GM20000 (cell line): ENCODE measurements at regions not wholly inside any gene's neighbourhood (a gene's known extent, or its start where the extent isn't known, plus 50 kb on each side); places are given as distances from the start of the nearest gene placed in this dataset.
"Not testable (repeated sequence)": the region's sequence is repeated elsewhere in the genome, so short reads cannot be mapped to it uniquely, and the experiment has no call there.

ENCODE experiments used
- DNase-seq: peaks from one replicate; pipeline ENCODE4 v3.0.0; 2012; ENCODE audit warnings: low spot score
- TF ChIP-seq, protein P1 (sequence below): IDR thresholded peaks from 2 replicates; pipeline ENCODE4 v1.5.1; 2012; ENCODE audit warnings: mild to moderate bottlenecking, control low read depth; ENCODE audit errors: extremely low read depth, missing control alignments

DNA sequence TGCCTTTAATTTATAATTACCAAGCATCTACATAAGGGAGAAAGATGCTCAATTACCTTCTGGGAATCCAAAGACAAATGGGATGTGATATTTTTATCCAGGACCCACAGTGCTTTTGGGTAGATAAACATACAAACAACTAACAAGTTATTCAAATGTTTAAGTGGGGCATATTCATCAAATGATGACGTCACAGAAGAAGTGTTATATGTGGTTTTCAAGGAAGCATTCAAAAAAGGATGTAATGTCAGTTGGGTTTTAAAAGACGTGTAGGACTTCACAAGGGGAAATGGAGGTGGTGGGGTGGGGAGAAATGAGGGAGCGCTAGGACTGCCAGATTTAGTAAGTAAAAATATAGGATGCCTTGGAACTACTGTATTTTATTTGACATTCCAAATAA lies 915.9 kb downstream of the KCNA4 start:
- TF ChIP-seq, protein P1, sequence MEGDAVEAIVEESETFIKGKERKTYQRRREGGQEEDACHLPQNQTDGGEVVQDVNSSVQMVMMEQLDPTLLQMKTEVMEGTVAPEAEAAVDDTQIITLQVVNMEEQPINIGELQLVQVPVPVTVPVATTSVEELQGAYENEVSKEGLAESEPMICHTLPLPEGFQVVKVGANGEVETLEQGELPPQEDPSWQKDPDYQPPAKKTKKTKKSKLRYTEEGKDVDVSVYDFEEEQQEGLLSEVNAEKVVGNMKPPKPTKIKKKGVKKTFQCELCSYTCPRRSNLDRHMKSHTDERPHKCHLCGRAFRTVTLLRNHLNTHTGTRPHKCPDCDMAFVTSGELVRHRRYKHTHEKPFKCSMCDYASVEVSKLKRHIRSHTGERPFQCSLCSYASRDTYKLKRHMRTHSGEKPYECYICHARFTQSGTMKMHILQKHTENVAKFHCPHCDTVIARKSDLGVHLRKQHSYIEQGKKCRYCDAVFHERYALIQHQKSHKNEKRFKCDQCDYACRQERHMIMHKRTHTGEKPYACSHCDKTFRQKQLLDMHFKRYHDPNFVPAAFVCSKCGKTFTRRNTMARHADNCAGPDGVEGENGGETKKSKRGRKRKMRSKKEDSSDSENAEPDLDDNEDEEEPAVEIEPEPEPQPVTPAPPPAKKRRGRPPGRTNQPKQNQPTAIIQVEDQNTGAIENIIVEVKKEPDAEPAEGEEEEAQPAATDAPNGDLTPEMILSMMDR: no peak
- DNase-seq: no peak

DNA sequence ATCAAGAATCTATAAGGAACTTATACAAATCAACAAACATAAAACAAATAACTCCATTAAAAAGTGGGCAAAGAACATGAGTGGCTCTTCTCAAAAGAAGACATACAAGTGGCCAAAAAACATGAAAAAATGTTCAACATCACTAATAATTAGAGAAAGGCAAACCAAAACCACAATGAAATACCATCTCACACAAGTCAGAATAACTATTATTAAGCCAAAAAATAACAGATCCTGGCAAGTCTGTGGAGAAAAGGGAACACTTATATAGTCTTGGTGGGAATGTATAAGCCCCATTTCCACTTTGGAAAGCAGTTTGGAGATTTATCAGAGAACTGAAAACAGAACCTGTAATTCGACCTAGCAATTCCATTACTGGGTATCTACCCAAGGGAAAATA lies 921.0 kb downstream of the KCNA4 start:
- DNase-seq: no peak
- TF ChIP-seq, protein P1: no peak

DNA sequence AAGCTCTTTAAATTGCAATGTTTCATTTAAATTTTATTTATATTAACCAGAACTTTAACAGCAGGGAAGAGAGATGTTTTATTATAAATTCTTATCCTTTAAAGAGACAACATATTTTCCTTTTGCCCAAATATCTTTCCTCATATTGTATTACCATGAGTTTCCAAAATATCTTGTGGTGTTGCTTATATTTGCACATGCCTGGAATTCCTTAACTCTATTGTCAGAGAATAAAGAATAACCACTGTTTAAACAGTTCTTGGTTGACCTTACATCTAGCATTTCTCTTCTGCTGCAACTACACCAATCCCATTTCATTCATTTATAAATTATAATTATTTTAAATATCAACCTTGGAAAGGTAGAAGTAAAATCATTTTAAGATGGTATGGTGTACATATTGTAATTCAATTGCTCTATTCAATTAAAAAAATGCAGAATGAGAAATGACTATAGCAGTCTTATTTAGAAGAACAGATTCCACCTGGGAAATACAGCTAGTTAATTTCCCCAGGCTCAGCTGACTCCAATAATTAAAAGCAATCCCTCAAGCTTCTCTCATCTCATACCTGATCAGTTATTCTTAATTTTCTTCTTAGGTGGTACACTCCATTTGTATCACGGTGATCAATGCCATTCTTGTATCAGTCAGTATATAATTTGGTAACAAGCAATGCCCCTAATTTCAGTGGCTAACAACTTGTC lies 923.3 kb downstream of the KCNA4 start:
- no peak for DNase-seq
- TF ChIP-seq, protein P1: no peak

DNA sequence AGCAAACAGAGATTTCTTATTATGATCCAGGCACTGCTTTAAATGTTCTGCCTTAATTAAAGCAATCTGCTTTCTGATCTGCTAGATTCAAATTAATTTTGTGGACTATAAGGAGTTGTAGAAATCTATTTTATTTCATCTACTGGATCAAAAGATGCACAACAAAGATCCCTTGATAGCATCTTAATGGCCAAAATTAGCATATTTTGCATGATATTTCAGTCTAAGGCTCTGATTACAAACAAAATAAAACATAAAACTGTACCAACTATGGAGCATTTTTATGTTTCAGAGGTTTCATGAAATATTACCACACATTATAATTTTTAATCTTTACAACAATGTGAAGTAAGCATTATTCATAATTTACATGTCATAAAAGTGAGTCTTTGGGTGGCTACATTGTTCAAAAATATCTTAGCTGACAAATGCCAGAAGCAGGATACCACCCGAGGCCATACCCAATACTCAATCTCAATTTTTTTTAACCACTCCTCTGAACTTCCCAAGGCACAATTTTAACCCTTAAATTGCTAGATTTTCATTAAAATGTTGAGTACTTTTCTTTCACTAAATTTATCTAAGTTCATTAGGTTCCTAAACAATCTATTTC lies 929.5 kb downstream of the KCNA4 start:
- DNase-seq: no peak
- TF ChIP-seq, protein P1: no peak

DNA sequence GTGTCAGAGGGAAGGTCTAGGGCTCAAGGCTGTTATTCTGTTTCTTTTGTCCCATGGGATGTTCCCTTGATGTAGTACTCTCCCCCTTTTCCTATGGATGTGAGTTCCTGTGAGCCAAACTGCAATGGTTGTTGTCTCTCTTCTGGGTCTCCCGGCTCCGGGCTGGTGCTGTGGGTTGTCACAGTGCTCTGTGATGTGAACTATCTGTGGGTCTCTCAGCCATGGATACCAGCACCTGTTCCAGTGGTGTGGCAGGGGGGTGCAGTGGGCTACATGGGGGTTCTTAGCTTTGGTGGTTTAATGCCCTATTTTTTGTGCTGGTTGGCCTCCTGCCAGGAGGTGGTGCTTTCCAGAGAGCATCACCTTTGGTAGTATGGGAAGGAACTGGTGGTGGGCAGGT lies 941.1 kb downstream of the KCNA4 start:
- no peak for DNase-seq
- TF ChIP-seq, protein P1: no peak

DNA sequence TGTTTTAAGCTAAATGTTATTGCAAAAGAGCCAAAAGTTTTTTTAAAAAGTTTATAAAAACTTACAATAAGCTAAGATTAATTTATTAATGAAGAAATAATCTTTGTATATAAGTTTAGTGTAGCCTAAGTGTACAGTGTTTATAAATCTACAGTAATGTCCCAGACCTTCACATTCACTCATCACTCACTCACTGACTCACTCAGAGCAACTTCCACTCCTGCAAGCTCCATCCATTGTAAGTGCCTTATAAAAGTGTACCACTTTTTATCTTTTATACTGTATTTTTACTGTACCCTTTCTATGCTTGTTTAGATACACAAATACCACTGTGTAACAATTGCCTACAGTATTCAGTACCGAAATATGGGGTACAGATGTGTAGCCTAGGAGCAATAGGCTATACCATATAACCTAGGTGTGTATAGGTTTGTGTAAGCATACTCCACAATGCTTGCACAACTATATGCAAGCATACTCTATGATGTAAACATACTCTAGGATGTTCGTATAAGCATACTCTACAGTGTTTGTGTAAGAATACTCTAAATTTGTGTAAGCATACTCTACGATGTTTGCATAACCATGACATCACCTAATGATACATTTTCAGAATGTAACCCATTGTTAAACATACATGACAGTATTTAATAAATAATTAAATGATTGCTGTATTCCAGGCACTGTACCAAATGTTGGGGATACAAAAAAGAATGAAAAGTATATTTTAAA lies 953.0 kb downstream of the KCNA4 start:
- no peak for DNase-seq
- TF ChIP-seq, protein P1: no peak

DNA sequence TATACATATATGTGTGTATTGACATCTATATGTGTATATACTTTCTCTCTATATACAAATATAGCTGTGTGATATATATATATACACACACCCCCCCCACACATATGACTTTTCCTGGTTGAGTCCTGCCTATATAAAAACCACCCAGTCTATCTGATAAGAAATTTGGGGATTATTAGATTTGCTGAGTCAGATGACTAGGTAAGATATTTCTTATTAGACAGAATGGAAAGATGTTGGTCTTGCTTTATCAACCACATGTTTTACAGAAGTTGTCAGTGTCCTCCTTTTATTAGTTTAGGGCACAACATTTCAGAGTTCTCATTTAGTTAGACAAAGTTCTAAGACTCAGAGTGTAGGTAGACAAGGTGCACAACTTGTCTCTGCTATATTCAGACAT lies 953.3 kb downstream of the METTL15 start:
- no peak for DNase-seq
- TF ChIP-seq, protein P1: no peak

DNA sequence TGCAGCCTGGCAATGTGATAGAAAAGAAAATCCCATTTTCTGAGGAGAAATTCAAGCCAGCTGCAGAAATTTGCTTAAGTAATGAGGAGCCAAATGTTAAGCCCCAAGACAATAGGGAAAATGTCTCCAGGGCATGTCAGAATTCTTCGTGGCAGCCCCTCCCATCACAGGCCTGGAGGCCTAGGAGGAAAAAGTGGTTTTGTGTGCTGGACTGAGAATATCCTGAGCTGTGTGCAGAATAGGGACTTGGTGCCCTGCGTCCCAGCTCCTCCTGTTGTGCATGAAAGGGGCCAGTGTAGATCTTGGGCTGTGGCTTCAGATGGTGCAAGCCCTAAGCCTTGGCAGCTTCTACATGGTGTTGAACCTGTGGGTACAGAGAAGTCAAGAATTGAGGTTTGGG lies 948.3 kb downstream of the METTL15 start:
- DNase-seq: not testable (repeated sequence)
